IMR-90 (cell line): ENCODE measurements at regions not wholly inside any gene's neighbourhood (a gene's known extent, or its start where the extent isn't known, plus 50 kb on each side); places are given as distances from the start of the nearest gene placed in this dataset.

Experiments
- ATAC-seq: fragments of 200-7000 bp; cut with Tn5 transposase; 2 replicates; pipeline ENCODE4 v1.9.1; 2020; ENCODE audit warnings: low read depth, mild to moderate bottlenecking, moderate library complexity
- BruUV-seq: library from RNA; stranded (reverse); fragments of 400-500 nt; replicated peaks from 2 replicates; lab custom pipeline; 2021; lab: Mats Ljungman, UMichigan
- CTCF ChIA-PET: fragments of 300-600 bp; formaldehyde crosslinking; extraction: SDS; loops from one replicate; lab custom pipeline; 2021; ENCODE audit warnings: antibody characterized with exemption; lab: Yijun Ruan, JAX
- POLR2A ChIA-PET: fragments of 300-600 bp; sonication (Branson Sonifier 250); formaldehyde crosslinking; loops from one replicate; lab custom pipeline; 2022; ENCODE audit warnings: antibody characterized with exemption; ENCODE audit not compliant: unreplicated experiment; lab: Charles Lee
- DNase-seq: peaks from one replicate; pipeline ENCODE4 v3.0.0; 2013
- H2AFZ ChIP-seq: replicated peaks from 2 replicates; pipeline ENCODE3; 2013; ENCODE audit warnings: low read length, mild to moderate bottlenecking; ENCODE audit not compliant: poor library complexity
- H2AK5ac ChIP-seq: 2 replicates; pipeline ENCODE4 v1.6.1; 2013; ENCODE audit warnings: low read depth, low read length, inconsistent platforms
- H2AK9ac ChIP-seq: replicated peaks from 2 replicates; pipeline ENCODE3; 2013; ENCODE audit warnings: mild to moderate bottlenecking, low read depth, low read length, moderate library complexity; ENCODE audit not compliant: poor library complexity
- H2BK120ac ChIP-seq: 2 replicates; pipeline ENCODE4 v1.6.1; 2013; ENCODE audit warnings: low read depth, low read length, inconsistent platforms
- H2BK15ac ChIP-seq: 3 replicates; pipeline ENCODE4 v1.6.1; 2013; ENCODE audit warnings: low read depth, low read length, inconsistent platforms
- H2BK20ac ChIP-seq: 2 replicates; pipeline ENCODE4 v1.6.1; 2013; ENCODE audit warnings: low read depth, mild to moderate bottlenecking, inconsistent platforms, low read length, moderate library complexity
- H2BK5ac ChIP-seq: 2 replicates; pipeline ENCODE4 v1.6.1; 2013; ENCODE audit warnings: mild to moderate bottlenecking, low read depth, low read length, inconsistent platforms; ENCODE audit not compliant: poor library complexity, severe bottlenecking
- H3K14ac ChIP-seq: replicated peaks from 2 replicates; pipeline ENCODE4 v1.6.1; 2013; ENCODE audit warnings: low read depth, low read length, inconsistent platforms
- H3K18ac ChIP-seq: 2 replicates; pipeline ENCODE4 v1.6.1; 2013; ENCODE audit warnings: low read depth, low read length, control low read depth
- H3K23ac ChIP-seq: 2 replicates; pipeline ENCODE4 v1.6.1; 2013; ENCODE audit warnings: low read depth, low read length, inconsistent platforms
- H3K27ac ChIP-seq: 2 replicates; pipeline ENCODE4 v1.5.1; 2013; ENCODE audit warnings: mild to moderate bottlenecking, control low read depth, low read length; ENCODE audit not compliant: insufficient read depth
- H3K27me3 ChIP-seq: 2 replicates; pipeline ENCODE4 v1.6.1; 2013; ENCODE audit warnings: low read length; ENCODE audit not compliant: control insufficient read depth, insufficient read depth
- H3K36me3 ChIP-seq: 2 replicates; pipeline ENCODE4 v1.6.1; 2013; ENCODE audit warnings: low read length, mixed read lengths; ENCODE audit not compliant: control insufficient read depth, insufficient read depth
- H3K4ac ChIP-seq: 2 replicates; pipeline ENCODE4 v1.6.1; 2013; ENCODE audit warnings: low read depth, low read length, inconsistent platforms
- H3K4me1 ChIP-seq: 2 replicates; pipeline ENCODE4 v1.6.1; 2013; ENCODE audit warnings: low read length, mixed read lengths; ENCODE audit not compliant: control insufficient read depth, insufficient read depth
- H3K4me2 ChIP-seq: 2 replicates; pipeline ENCODE4 v1.6.1; 2013; ENCODE audit warnings: low read depth, mild to moderate bottlenecking, control low read depth, low read length, moderate library complexity
- H3K4me3 ChIP-seq: 2 replicates; pipeline ENCODE4 v1.5.1; 2013; ENCODE audit warnings: low read depth, mild to moderate bottlenecking, control low read depth, low read length, moderate library complexity; ENCODE audit not compliant: insufficient read depth
- H3K56ac ChIP-seq: 2 replicates; pipeline ENCODE4 v1.6.1; 2013; ENCODE audit warnings: low read length, inconsistent platforms; ENCODE audit not compliant: insufficient read depth; ENCODE audit errors: extremely low read depth
- H3K79me1 ChIP-seq, 2 experiments: 2 replicates each; pipeline ENCODE4 v1.6.1; 2013; ENCODE audit warnings: low read length in 2 of 2, inconsistent platforms in 1 of 2, low read depth in 1 of 2
- H3K9ac ChIP-seq: 2 replicates; pipeline ENCODE4 v1.6.1; 2013; ENCODE audit warnings: low read depth, low read length, control low read depth
- H3K9me1 ChIP-seq: 2 replicates; pipeline ENCODE4 v1.6.1; 2013; ENCODE audit warnings: low read length, inconsistent platforms; ENCODE audit not compliant: insufficient read depth
- H3K9me3 ChIP-seq: 2 replicates; pipeline ENCODE4 v1.6.1; 2013; ENCODE audit warnings: low read length; ENCODE audit not compliant: control insufficient read depth, insufficient read depth
- H4K20me1 ChIP-seq: 2 replicates; pipeline ENCODE4 v1.6.1; 2013; ENCODE audit warnings: low read length, inconsistent platforms; ENCODE audit not compliant: insufficient read depth
- H4K5ac ChIP-seq: 2 replicates; pipeline ENCODE4 v1.6.1; 2013; ENCODE audit warnings: mild to moderate bottlenecking, low read depth, low read length, control low read depth
- H4K8ac ChIP-seq, 2 experiments: 2 replicates each; pipeline ENCODE4 v1.6.1; 2013; ENCODE audit warnings: low read depth in 2 of 2, low read length in 2 of 2, control low read depth in 1 of 2, inconsistent platforms in 1 of 2
- H4K91ac ChIP-seq: 2 replicates; pipeline ENCODE4 v1.6.1; 2013; ENCODE audit warnings: low read depth, low read length, inconsistent platforms; ENCODE audit not compliant: insufficient read depth
- BHLHE40 ChIP-seq: fragments of 150-350 bp; IDR thresholded peaks from 2 replicates; pipeline ENCODE4 v1.6.1; 2016; ENCODE audit warnings: mild to moderate bottlenecking, low read depth, low read length
- CHD1 ChIP-seq: IDR thresholded peaks from 2 replicates; pipeline ENCODE4 v1.6.1; 2012; ENCODE audit warnings: low read depth, low read length, improper control_type of control experiment
- FOS ChIP-seq: fragments of 150-350 bp; IDR thresholded peaks from 2 replicates; pipeline ENCODE4 v1.6.1; 2016; ENCODE audit warnings: low read depth, low read length
- MAZ ChIP-seq: IDR thresholded peaks from 2 replicates; pipeline ENCODE4 v1.6.1; 2012; ENCODE audit warnings: low read depth, mild to moderate bottlenecking, low read length, improper control_type of control experiment, moderate library complexity, borderline replicate concordance
- MXI1 ChIP-seq: IDR thresholded peaks from 2 replicates; pipeline ENCODE4 v1.6.1; 2012; ENCODE audit warnings: low read depth, mild to moderate bottlenecking, low read length, moderate library complexity, borderline replicate concordance
- RAD21 ChIP-seq: IDR thresholded peaks from 2 replicates; pipeline ENCODE4 v1.6.1; 2012; ENCODE audit warnings: low read length, improper control_type of control experiment
- RCOR1 ChIP-seq: IDR thresholded peaks from 2 replicates; pipeline ENCODE4 v1.6.1; 2012; ENCODE audit warnings: mild to moderate bottlenecking, low read length, improper control_type of control experiment; ENCODE audit not compliant: insufficient replicate concordance
- RFX5 ChIP-seq: IDR thresholded peaks from 2 replicates; pipeline ENCODE4 v1.8.0; 2012; ENCODE audit warnings: low read depth, mild to moderate bottlenecking, low read length, moderate library complexity
- SMC3 ChIP-seq: fragments of 150-350 bp; IDR thresholded peaks from 2 replicates; pipeline ENCODE4 v1.6.1; 2016; ENCODE audit warnings: low read depth, mild to moderate bottlenecking, antibody characterized with exemption, low read length, moderate library complexity
- WGBS, 2 experiments: methylation state at CpG; one replicate each; pipeline versions ENCODE4 v1.1.5 to v1.1.7; 2013; ENCODE audit warnings: missing lambda C conversion rate in 2 of 2; ENCODE audit not compliant: insufficient read length in 1 of 2; ENCODE audit errors: extremely low coverage in 2 of 2; 5-methylcytosine and 5-hydroxymethylcytosine counted together
- dilution Hi-C: fragments of 300-500 bp; cut with HindIII; formaldehyde crosslinking; loops from one replicate; pipeline ENCODE4 v1.14.3; 2018; ENCODE audit warnings: low sequenced_read_pairs; ENCODE audit not compliant: unreplicated experiment
- in situ Hi-C: fragments of 300-500 bp; cut with MboI; formaldehyde crosslinking; loops from 3 replicates; pipeline ENCODE4 v1.14.3; 2019; ENCODE audit warnings: low sequenced_read_pairs, inconsistent platforms, mixed read lengths
- intact Hi-C: fragments of 100-400 bp; cut with micrococcal nuclease; formaldehyde crosslinking; loops from 2 replicates; pipeline ENCODE4 v1.10.0; 2022
- TF ChIP-seq, protein P1 (sequence below): conservative IDR thresholded peaks from 2 replicates; pipeline ENCODE4 v1.5.1; 2012; ENCODE audit warnings: mild to moderate bottlenecking, low read depth, low read length, improper control_type of control experiment

DNA sequence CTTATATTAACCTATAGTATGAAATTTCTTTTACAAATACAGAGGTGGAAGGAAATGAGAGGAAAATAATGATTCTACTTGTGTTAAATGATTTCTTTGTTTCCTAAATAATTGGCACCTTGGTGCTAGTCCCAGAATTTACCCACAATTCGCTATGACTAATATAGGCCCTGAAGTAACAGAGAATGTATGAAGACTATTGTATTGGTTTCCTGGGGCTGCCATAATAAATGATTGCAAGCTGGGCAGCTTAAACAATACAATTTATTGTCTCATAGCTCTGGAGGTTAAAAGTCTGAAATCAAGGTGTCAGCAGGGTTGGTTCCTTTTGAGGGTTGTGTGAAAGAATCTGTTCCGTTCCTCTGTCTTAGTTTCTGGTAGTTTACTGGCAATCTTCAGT lies 74.8 kb upstream of the GPRIN3 start:
- Histone ChIP-seq H4K91ac (no peak overlapping the region), H3K23ac (no peak overlapping the region), H3K36me3 (no peaks in the 10 kb centered on the region), H3K4me2 (no peak overlapping the region), H3K4me1 (no peaks in the 10 kb centered on the region), H3K56ac (no peak overlapping the region), H4K8ac (no peak overlapping the region), H3K4me3 (no peak overlapping the region), H3K27me3 (no peaks in the 10 kb centered on the region), H3K27ac (no peak overlapping the region), H3K14ac (no peak overlapping the region), H3K4ac (no peak overlapping the region), H3K18ac (no peak overlapping the region), H3K9ac (no peak overlapping the region), H3K9me3 (no peaks in the 10 kb centered on the region), H2BK20ac (no peak overlapping the region), H3K9me1 (no peaks in the 10 kb centered on the region), H2AK5ac (no peak overlapping the region), H2BK15ac (no peak overlapping the region), H2BK120ac (no peak overlapping the region), H4K5ac (no peak overlapping the region), H3K79me1 (no peaks in the 10 kb centered on the region), H2AFZ (no peak overlapping the region), H2AK9ac (no peak overlapping the region), H4K20me1 (no peaks in the 10 kb centered on the region), H2BK5ac (no peak overlapping the region)
- WGBS, 2 experiments, result no CpG with 5 or more reads among the region's 2 CpGs
- CTCF ChIA-PET, result no interaction called here
- intact Hi-C loops (no loop called here), in situ Hi-C loops (no loop called here), dilution Hi-C loops (no loop called here)
- ATAC-seq (no peak), DNase-seq (no peak)
- TF ChIP-seq BHLHE40, result no peak
- no peak for TF ChIP-seq CHD1
- no peak for TF ChIP-seq SMC3
- no peak for TF ChIP-seq RCOR1
- no peak for TF ChIP-seq FOS
- TF ChIP-seq, protein P1, sequence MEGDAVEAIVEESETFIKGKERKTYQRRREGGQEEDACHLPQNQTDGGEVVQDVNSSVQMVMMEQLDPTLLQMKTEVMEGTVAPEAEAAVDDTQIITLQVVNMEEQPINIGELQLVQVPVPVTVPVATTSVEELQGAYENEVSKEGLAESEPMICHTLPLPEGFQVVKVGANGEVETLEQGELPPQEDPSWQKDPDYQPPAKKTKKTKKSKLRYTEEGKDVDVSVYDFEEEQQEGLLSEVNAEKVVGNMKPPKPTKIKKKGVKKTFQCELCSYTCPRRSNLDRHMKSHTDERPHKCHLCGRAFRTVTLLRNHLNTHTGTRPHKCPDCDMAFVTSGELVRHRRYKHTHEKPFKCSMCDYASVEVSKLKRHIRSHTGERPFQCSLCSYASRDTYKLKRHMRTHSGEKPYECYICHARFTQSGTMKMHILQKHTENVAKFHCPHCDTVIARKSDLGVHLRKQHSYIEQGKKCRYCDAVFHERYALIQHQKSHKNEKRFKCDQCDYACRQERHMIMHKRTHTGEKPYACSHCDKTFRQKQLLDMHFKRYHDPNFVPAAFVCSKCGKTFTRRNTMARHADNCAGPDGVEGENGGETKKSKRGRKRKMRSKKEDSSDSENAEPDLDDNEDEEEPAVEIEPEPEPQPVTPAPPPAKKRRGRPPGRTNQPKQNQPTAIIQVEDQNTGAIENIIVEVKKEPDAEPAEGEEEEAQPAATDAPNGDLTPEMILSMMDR, result no peak
- no peak for TF ChIP-seq MAZ
- TF ChIP-seq MXI1, result no peak
- no peak for TF ChIP-seq RFX5
- TF ChIP-seq RAD21, result no peak
- POLR2A ChIA-PET, result interaction anchor here (0.6 kb wide), 1 partner anchor 58 kb away, joined by 6 read pairs; no protein-coding TSS in a partner anchor
- no TSS peak for BruUV-seq
